Activated T-helper 1 cell treated with anti-CD3 and anti-CD28 coated beads, Interleukin-2, amount 50 U/mL, for 16 hours (primary cell): ENCODE measurements at regions not wholly inside any gene's neighbourhood (a gene's known extent, or its start where the extent isn't known, plus 50 kb on each side); places are given as distances from the start of the nearest gene placed in this dataset.

Source experiments
- DNase-seq, 2 donors: peaks; one replicate each; pipeline ENCODE4 v3.0.0-alpha.2; 2020; ENCODE audit warnings: low read depth in 1 of 2, low spot score in 1 of 2

DNA sequence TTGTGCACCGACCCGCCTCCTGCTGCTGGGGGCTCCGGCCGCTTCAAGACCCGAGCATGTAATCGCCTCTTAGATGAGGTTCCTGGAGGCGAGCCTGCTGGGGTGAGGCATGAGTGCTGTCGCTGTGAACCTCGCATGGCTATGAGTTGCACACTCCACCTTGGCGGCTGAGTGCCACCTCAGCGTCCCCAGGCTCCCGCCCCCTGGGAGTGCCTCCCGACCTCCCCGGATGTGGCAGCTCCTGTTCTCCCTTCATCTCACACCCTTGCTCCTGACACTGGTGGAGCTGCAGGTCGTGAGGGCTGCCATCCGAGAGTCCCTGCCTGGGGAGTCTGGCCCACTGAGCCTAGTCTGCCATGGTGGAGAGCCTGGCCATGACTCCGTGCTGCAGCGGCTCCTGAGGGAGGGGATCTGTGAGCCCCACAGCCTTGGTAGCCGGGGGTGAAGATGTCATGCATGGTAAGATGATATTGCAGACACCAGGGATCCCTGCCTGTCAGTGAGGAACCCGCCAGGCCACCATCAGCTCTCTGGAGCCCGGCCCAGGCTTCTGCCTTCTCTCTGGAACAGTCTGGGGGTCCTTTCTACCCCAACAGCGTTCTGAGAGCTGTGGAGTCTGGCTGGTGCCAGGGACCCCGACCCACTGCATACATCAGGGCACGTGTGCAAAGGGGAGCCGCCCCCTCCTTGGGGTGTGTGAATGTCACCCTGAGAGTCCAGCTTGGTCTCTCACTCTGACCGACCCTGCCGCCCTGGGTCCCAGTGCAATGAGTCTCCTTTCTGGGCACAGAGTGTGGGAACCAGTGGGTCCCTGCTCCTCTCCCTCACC lies 61.6 kb upstream of the HS6ST1 start:
- no peak for DNase-seq

DNA sequence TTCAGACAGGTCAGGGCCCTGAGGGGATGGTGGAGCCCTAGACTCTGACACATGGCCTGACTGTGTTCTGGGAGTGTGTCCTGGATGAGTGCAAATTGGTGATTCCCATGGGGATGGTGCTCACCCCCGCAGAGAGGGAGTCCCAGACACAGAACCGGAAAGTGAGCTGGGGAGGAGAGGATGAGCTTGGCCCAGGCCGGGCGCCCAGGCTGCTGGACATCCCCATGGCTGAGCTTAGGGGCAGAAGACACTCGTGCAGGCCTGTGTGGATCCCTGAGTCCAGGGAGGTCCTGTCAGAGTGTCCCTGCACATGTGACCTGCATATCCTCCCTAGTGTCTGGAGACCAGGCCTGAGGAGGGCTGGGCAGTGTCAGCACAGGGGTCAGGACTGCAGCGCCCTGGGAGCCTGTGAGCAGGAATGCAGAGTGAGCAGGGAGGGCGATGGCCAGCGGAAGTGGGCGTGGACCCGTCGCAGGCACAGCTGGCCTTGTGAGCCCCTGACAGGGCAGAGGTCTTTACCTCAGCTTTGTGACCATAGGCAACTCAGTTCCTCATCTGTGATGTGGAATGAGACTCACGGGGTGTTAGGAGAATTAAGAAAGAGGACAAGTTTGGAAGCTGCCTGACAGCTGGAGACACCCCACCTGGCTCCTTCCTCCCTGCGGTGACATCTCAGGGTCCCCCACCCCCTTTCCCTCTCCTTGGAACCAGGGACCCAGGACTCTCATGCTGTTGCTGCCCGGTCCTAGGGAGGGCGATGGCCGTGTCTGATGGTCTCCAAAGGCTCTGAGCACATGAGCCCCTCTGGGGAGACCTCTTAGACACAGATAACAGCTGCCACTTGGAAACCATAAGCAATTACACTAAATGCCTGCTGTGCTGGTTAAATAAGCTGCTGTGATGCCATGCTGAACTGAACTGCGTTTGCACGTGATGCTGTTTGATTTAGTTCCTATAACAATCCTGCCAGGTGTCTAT lies 62.6 kb upstream of the HS6ST1 start:
- DNase-seq, result no peak

DNA sequence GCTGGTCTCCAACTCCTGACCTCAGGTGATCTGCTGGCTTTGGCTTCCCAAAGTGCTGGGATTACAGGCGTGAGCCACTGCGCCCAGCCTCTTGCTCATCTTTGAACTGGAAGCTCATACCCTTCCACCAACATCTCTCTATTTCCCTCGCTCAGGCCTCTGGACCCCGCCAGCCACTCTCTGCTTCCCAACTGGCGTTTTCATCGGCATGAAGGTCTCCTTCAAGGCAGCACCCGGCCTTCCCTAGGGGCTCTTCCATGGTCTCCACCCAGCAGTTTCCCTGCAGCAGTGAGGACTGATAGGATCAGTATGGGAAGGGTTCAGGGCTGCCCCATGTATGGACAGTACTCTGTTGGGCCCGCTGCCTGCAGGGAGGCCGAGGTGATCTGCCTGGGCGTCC lies 65.8 kb upstream of the HS6ST1 start:
- no peak for DNase-seq

DNA sequence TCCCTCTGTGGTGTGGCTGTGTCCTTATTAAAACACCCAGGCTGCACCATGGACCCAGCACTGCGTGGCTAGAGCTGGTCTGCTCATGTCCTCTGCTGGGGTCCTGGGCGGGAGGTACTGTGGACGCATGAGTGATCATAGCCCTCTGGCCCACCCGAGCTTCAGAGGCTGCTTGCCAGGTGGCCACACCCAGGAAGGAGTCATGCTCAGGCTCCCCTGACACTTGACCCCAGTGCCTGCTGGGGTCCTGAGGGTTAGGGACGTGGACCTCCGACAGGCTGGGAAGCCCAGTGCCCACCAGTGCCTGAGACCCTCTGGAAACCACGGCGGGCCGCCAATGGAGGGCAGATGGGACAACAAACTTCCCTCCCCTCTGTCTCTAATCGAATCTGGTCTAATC lies 66.3 kb upstream of the HS6ST1 start:
- DNase-seq, result no peak

DNA sequence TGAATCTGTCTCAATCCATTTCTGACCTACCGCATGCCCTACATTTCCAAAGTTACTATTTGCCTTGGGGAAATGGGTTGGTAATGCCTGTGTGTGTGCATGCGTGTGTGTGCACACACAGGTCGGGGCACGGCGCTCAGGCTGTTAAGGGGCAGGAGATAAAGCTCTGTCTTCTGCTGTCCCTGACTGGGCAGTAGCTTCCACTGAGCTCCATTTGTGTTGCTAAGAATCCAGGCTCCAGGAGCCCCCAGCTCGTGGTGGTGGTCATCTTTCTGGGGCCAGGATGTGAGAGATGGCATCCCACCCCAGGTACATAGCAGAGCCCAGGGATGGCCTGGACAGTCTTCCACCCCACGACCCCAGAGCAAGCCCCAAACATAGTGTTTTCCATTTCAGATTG lies 66.7 kb upstream of the HS6ST1 start:
- DNase-seq, result no peak

DNA sequence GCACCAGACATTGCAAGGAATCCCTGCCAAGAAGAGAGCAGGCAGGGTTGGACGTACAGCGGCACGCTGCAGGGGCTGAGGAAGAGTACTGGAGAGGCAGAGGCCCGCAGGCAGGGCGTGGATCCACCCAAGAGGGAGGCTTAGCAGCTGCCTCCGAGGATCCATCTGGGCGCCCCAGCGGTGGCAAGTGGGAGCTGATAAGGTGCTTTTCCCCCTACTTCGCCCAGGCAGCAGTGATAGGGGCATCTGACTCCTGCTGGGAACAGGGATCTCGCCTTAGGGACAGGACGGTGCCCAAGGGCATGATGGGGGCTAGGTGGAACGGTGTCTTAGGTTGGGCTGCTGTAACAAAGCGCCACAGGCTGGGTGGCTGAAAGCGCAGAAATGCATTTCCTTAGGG lies 67.4 kb upstream of the HS6ST1 start:
- DNase-seq, result no peak

DNA sequence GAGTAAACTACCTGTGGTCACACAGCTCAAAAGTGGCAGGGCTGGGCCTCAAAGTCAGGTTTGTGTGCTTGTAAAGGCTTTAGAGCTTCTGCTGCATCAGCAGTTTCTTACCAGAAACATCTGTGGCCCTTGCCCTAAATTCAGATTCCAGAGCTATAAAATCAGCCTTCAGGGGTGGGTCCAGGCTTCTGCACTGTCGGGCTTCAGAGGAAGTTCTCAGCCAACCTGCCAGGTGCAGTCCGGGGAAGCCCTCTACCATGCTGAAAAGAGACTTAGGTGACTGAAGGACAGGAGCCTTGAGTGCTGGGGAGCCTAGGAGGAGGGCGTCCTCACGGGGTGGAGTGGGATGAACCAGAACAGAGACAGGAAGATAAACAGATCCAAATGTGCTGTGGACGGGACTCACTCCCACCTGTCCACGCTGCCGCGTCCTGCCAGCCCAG lies 69.9 kb upstream of the HS6ST1 start:
- DNase-seq, result no peak

DNA sequence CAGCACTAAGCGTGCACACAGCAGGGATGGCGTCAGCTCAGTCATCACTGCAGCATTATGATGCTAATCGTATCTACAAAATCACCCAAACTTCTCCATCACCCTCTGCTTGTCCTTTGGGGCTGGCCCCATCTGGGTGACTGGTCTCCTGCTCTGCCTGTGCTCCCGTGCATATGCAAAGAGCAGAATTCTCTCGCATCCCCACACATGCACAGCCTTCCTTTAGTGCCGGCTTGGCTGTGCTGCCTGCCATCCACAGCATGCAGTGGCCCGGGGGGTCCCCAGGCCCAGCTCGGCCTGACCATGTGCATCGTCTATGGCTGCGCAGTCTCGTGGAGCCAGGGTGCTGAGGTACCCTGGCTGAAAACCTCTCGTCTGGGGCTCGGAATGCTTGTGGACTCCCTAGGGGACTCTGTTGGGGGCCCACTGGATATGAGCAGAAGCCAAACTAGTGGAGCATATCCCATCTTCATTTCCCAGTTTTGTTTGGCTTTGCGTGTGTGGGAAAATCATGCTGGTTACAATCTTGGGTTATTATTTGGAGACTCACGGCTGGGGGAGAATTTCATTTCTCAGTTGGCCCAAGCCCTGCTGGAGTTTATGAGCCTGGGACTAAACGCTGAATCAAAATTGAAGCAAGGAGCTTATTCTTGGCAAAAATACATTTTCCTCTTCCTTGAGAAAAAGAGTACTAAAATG lies 70.9 kb upstream of the HS6ST1 start:
- no peak for DNase-seq

DNA sequence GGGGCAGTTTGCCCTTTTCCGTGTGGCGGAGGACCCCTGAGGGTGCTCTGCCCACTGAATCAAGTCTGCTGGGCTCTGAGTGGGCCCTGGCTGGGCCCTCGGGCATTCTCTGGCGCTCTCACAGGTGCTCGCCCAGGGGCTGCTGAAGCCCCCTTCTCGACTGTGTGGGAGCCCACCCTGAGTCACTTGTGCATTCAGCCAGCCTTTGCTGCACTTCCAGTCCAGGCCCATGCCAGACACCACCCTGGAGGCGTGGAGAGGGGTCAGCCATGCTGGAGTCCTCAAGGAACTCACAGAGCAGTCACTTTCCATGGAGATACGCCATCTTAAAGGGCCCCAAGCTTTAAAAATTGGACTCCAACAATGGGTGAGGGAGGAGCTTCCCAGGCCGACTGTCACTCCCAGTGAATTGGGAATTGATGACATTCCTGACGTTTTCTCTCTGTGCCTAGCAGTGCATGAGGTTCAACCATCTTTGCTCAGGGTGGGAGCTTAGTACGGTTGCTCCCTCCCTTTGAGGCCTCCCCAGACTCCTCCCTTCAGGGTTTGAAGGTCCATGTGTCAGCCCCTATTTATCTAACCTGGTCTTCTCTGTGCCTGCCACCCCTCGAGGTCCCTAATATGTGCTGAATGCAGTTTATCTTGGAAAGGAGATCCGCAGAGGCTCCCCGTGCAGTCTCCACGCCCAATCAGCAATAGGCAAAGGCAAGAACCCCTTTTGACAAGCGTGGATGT lies 71.8 kb upstream of the HS6ST1 start:
- DNase-seq, result no peak

DNA sequence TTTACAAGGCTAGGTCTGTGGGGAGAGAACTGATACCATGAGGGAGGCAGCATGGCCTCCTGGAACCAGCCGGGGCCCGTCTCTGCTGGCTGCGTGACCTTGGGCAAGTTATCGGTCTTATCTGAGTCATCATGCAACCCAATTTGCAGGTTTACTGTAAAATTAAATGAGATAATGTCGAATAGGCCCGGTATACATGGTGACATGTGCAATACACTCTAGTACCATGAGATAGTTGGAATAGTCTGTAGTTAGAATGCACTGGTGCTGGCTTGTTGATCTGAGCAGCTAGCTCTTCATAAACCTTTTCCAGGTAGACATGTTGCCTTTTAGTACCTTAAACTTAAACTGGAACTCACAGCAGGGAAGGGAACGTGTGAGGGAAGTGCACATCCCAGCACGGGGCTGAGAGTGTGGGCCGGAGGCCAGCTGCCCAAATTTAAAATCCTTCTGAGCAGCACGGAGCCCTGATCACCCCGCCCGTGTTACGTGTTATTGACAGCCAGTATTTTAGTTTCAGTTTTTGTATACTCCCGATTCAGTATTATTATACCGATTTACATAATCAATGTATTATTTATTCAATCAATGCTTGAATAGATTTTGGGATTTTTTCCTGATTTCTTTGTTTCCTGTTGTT lies 72.4 kb upstream of the HS6ST1 start:
- no peak for DNase-seq

DNA sequence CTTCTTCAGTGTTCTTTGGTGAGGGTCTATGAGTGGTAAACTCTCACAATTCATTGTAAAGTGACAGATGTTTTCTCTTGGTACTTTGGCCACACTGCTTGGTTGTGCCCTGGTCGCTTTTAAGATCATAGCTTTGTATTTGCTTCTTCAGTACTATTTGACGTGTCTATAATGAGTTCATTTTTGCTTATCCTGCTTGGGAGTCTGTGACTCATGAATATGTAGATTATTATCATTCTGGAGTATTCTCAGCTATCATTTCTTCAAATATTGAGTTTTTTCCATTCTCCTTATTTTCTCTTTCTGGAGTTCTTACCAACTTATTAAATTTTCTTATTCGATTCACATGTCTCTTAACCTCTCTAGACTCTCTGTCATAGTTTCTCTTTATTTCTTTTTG lies 73.0 kb upstream of the HS6ST1 start:
- no peak for DNase-seq

DNA sequence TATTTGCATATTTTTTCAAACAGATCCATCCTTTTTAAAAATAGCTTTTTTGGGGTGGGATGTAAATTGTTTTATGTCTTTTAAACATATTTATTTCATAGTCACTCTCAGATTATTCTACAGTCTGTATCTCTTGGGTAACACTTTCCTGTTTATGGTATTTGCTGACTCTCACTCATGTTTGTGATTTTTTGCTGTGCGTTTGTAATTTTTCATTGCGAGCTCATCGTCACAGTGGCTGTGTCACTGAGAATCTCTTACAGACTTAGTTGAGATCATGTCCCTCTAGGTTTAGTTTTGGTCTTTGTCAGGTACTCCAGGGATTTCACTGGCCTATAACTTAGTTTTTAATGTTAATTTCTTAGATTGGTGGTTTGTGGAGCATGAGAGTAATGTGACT lies 73.5 kb upstream of the HS6ST1 start:
- no peak for DNase-seq

DNA sequence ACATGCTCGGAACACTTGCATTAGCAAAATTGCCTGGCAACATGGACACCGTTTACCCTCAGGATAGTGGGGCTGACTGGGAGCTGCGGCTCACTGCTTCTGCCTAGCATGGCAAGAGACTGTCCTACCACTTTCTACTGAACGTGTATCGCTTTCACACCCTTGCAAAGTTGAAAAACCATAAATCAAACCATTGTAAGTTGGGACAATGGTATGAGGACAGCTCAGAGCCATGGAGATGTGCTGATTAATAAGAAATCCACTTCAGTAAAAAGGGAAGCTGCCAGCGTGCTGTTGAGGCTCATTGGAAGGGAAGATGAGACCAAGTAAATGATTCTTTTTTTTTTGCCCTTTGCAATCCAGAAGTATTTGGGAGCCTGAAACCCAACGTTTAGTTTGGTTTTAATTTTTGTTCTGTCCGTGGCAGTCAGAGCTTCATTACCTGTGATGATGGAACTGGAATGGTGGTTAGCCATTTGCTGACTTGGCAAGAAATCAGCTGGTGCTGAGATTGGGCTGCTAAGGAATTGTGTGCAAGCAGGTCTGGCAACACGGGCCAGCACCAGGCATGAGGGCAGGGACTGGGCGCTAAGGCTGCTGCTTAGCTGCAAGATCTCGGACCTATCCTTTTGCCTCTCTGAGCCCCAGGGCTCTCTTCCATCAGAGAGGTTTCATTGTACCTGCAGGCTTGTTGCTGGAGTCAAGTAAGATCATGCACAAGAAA lies 75.5 kb upstream of the HS6ST1 start:
- DNase-seq, result no peak

DNA sequence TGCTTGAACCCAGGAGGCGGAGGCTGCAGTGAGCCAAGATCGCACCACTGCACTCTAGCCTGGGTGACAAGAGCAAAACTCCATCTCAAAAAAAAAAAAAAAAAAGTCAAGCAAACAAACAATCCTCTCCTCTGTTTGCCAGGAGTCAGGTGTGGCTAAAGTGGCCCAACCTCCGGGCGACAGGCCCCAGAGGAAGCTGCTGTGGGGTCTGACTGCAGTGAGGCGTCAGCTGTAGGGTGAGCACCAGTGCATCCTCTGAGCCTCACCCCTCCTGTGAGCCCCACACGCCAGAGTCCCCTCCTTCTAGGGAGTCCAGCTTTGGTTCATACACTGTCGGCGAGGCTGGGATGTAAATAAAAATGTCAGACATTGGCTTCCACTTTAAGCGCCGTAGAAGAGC lies 76.5 kb upstream of the HS6ST1 start:
- no peak for DNase-seq

DNA sequence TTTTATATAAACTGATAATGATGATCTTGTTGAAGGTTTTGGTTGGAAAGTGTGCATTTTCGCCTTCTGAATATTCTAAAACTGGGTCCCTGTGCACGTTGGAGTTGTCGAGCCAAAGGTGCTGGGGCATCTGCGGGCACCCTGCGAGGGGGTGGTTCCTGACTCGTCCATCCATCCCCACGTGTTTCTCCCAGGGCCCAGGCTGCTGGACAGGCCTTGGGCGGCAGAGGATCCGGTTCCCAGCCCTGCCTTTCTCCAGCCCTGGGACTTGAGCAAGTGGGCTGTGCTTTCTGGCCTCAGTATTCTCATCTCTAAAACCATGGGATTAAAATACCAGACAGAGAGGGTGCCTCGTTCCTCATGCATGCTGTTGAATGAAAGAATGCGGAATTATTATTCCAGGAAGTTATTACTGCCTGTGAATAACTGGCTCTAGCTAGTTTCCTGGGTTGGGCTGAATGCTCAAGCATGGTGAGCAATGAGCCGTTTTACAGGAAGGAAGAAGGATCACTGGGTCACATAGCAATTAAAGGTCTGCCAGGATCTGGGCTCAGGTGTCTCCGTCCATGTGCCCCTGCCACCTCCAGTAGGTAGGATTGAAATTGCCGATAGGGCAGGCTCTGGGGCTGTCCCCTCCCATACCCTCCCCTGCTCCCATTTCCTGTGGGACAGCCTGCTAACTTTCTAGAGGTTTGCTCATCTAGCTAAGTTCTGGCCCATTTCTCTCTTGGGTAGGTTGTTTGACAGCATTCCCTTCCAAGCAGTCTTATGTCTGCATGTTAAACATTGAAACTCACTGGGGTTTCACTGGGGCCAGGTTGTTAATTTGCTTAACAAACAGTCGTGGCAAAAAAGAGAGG lies 77.2 kb upstream of the HS6ST1 start:
- DNase-seq, result no peak

DNA sequence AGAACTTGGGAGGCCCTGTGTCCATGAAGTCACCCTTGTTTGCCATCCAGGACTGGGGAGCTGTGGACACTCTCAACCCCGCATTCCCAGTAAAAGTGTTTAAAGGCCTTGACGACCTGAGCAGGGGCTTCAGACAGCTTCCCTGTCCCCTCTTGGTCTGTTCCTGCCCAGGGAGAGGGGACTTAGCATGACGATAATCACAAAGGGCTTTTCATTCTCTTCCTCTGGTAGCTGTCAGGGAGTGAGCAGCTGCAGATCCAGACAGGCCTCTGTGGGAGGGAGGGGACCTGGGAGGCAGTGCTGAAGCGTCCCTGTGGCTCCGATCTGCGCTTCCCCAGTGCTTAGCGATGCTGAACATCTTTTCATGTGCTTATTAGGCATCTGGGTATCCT lies 77.8 kb upstream of the HS6ST1 start:
- DNase-seq, result no peak

DNA sequence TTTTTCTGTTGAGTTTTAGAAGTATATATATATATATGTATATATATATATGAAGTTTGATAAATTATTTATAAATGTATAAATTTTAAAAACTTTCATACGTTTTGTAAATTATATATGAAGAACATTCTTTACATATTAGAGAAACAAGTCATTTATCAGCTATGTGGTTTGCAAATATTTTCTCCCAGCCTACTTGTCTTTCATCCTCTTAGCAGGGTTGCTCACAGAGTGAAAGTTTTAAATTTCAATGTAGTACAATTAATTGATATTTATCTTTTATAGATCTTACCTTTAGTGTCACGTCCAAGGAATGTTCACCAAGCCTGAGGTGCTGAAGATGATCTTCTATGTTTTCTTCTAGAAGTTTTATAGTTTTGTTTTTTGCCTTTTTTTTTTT lies 78.3 kb upstream of the HS6ST1 start:
- DNase-seq, result no peak

DNA sequence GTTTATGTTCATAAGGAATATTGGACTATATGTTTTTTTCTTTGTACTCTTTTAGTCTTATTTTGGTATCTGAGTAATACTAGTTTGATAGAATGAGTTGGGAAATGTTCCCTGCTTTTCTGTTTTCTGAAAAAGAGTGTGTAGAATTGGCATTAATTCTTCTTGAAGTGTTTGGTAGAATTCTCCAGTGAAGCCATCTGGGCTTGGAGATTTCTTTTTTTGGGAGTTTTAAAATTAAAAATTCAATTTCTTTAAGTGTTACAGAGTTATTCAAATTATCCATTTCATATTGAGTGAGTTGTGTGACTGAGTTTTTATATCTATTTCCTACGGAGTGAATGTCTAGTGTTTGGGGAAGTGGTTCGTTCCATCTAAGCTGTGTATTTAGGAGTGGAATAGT lies 80.6 kb upstream of the HS6ST1 start:
- no peak for DNase-seq
